ENCODE measurements at regions not wholly inside any gene's neighbourhood (a gene's known extent, or its start where the extent isn't known, plus 50 kb on each side); places are given as distances from the start of the nearest gene placed in this dataset.

- no CpG with 5 or more reads among the region's 2 CpGs for WGBS, 2 experiments (ENCODE audit: extremely low coverage in 2 of 2, insufficient read length in 1 of 2)
- H3K9ac ChIP-seq (ENCODE audit: low read depth, low read length), result no peak overlapping the region
Measured at GRCh38 chr2:55986001-55986400, 62.4 kb upstream of the EFEMP1 start.

More at GRCh38 chr2:55986001-55986400, 62.4 kb upstream of the EFEMP1 start:
- H3K14ac ChIP-seq (replicated peaks; ENCODE audit: low read depth, low read length), result no peak overlapping the region
- H2BK15ac ChIP-seq (ENCODE audit: low read depth, low read length), result 0 out of 3 replicates have a peak overlapping the region, but pooled peaks have one; percentile 3
- H3K27ac ChIP-seq (ENCODE audit: insufficient read depth, low read length), result no peak overlapping the region
- no peak overlapping the region for H3K56ac ChIP-seq (ENCODE audit: extremely low read depth, insufficient read depth, low read length)
- no peak overlapping the region for H3K23ac ChIP-seq (ENCODE audit: low read depth, low read length)
- CTCF ChIA-PET, result no interaction called here
- H2BK20ac ChIP-seq (ENCODE audit: low read depth, low read length), result no peak overlapping the region
- dilution Hi-C loops (cut with HindIII; ENCODE audit: low sequenced_read_pairs, unreplicated experiment), result no loop called here
- 0 out of 2 replicates have a peak overlapping the region, but pooled peaks have one; percentile 9 for H3K4ac ChIP-seq (ENCODE audit: low read depth, low read length)
- H3K27me3 ChIP-seq (ENCODE audit: control insufficient read depth, insufficient read depth, low read length), result no peaks in the 10 kb centered on the region
- no peak overlapping the region for H2AK9ac ChIP-seq (replicated peaks; ENCODE audit: low read depth, low read length, poor library complexity)
- no TSS peak for BruUV-seq (replicated peaks)
- no peaks in the 10 kb centered on the region for H4K20me1 ChIP-seq (ENCODE audit: insufficient read depth, low read length)
- H2AK5ac ChIP-seq (ENCODE audit: low read depth, low read length), result peak overlapping the region; percentile 51; the same call in 1 of the 2 replicates
- 0 out of 2 replicates have a peak overlapping the region, but pooled peaks have one; percentile 17 for H2BK120ac ChIP-seq (ENCODE audit: low read depth, low read length)
- H3K4me1 ChIP-seq (ENCODE audit: control insufficient read depth, insufficient read depth, low read length), result 0 out of 2 replicates have a peak, but pooled peaks cover 2% of the 10 kb centered on the region
- POLR2A ChIA-PET (ENCODE audit: unreplicated experiment), result no interaction called here
- no peak overlapping the region for H2AFZ ChIP-seq (replicated peaks; ENCODE audit: low read length, poor library complexity)
- H3K18ac ChIP-seq (ENCODE audit: low read depth, low read length), result no peak overlapping the region
- intact Hi-C loops (cut with micrococcal nuclease), result no loop called here
- H3K9me3 ChIP-seq (ENCODE audit: control insufficient read depth, insufficient read depth, low read length), result no peaks in the 10 kb centered on the region
- no peak overlapping the region for H2BK5ac ChIP-seq (ENCODE audit: low read depth, low read length, poor library complexity, severe bottlenecking)
- DNase-seq (no peak), ATAC-seq (ENCODE audit: low read depth) (no peak)
- in situ Hi-C loops (cut with MboI; ENCODE audit: low sequenced_read_pairs), result no loop called here
- H3K79me1 ChIP-seq (ENCODE audit: low read depth in 1 of 2, low read length in 2 of 2), result no peaks in the 10 kb centered on the region
- H3K36me3 ChIP-seq (ENCODE audit: control insufficient read depth, insufficient read depth, low read length), result no peaks in the 10 kb centered on the region
- H3K4me2 ChIP-seq (ENCODE audit: low read depth, low read length), result no peak overlapping the region
- H4K5ac ChIP-seq (ENCODE audit: low read depth, low read length), result no peak overlapping the region
- no peak overlapping the region for H4K91ac ChIP-seq (ENCODE audit: insufficient read depth, low read depth, low read length)
- TF ChIP-seq CTCF (conservative IDR thresholded peaks at IDR 0.05; ENCODE audit: low read depth, low read length), result no peak
- TF ChIP-seq MXI1 (IDR thresholded peaks at IDR 0.05; ENCODE audit: borderline replicate concordance, low read depth, low read length), result no peak
- TF ChIP-seq FOS (IDR thresholded peaks at IDR 0.05; ENCODE audit: low read depth, low read length), result no peak
- TF ChIP-seq MAFK (IDR thresholded peaks at IDR 0.05; ENCODE audit: low read depth, low read length), result no peak
- TF ChIP-seq MAZ (IDR thresholded peaks at IDR 0.05; ENCODE audit: borderline replicate concordance, low read depth, low read length), result no peak
- no peak for TF ChIP-seq CEBPB (IDR thresholded peaks at IDR 0.05; ENCODE audit: low read depth, low read length)
- TF ChIP-seq USF2 (IDR thresholded peaks at IDR 0.05; ENCODE audit: low read depth, low read length), result no peak
- no peak for TF ChIP-seq BHLHE40 (IDR thresholded peaks at IDR 0.05; ENCODE audit: low read depth, low read length)
- no peak for TF ChIP-seq RAD21 (IDR thresholded peaks at IDR 0.05; ENCODE audit: low read length)
- TF ChIP-seq POLR2A (IDR thresholded peaks at IDR 0.05; ENCODE audit: low read depth, low read length), result no peak
- TF ChIP-seq SMC3 (IDR thresholded peaks at IDR 0.05; ENCODE audit: low read depth, low read length), result no peak
- no peak for TF ChIP-seq CHD1 (IDR thresholded peaks at IDR 0.05; ENCODE audit: low read depth, low read length)
- no peak for TF ChIP-seq NFE2L2 (IDR thresholded peaks at IDR 0.05; ENCODE audit: low read depth, low read length)
- TF ChIP-seq RFX5 (IDR thresholded peaks at IDR 0.05; ENCODE audit: low read depth, low read length), result no peak
- no peak for TF ChIP-seq ELK1 (IDR thresholded peaks at IDR 0.05; ENCODE audit: borderline replicate concordance, low read depth, low read length)
- no peak for TF ChIP-seq RCOR1 (IDR thresholded peaks at IDR 0.05; ENCODE audit: insufficient replicate concordance, low read length)
- H4K8ac ChIP-seq (ENCODE audit: low read depth in 2 of 2, low read length in 2 of 2), result no peak overlapping the region
- no peaks in the 10 kb centered on the region for H3K9me1 ChIP-seq (ENCODE audit: insufficient read depth, low read length)
- no peak overlapping the region for H3K4me3 ChIP-seq (ENCODE audit: insufficient read depth, low read depth, low read length)

All from IMR-90 (cell line).